DMS 273 treated with DMSO at 0.1 percent for 48 hours (cell line): ENCODE measurements at regions not wholly inside any gene's neighbourhood (a gene's known extent, or its start where the extent isn't known, plus 50 kb on each side); places are given as distances from the start of the nearest gene placed in this dataset.

ENCODE experiments used
- DNase-seq: peaks from one replicate; lab custom pipeline; 2025; lab: John Stamatoyannopoulos, UW

DNA sequence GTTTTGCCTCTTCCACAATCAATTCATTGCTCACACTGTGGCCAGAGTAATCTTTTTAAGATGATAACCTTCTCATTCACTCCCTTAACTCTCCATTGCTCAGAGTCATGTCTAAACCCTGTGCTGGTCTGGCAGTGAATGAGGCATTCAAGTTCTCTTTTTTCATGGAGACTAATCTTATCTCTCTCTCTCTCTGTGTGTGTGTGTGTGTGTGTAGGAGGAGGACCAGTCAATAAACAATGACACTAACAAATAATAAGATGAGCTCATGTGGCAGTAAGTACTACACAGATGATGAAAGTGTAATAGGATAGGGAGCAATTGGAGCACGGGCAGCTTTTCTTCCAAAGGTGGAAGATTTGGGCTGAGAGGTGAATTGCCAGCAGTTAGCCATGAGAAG, 122.0 kb upstream of the B3GALT2 start:
- DNase-seq: no peak

DNA sequence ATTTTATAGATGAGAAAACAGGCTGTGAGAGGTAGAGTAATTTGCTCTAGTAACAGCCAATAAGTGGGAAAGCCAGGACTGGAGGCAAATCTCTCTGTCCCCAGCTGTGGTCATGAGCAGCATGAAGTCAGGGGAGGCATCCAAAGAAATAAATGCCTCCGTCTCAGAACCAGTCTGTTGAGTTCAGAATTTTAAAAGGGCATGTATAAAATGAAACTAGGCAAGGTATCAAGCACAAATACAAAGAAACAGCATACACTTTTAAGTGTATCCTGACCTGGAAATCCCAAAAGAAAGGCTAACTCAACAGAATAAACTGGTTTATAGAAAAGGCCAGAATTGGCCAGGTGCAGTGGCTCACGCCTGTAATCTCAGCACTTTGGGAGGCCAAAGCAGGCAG, 120.0 kb upstream of the B3GALT2 start:
- DNase-seq: no peak
